DND-41 (cell line): ENCODE measurements at regions not wholly inside any gene's neighbourhood (a gene's known extent, or its start where the extent isn't known, plus 50 kb on each side); places are given as distances from the start of the nearest gene placed in this dataset.

Experiments
- ATAC-seq: fragments of 200-7000 bp; cut with Tn5 transposase; 3 replicates; pipeline ENCODE4 v1.9.1; 2021; ENCODE audit warnings: low read depth; ENCODE audit not compliant: insufficient read depth
- DNase-seq: peaks from one replicate; pipeline ENCODE4 v3.0.0-alpha.2; 2020
- H2AFZ ChIP-seq: 2 replicates; pipeline ENCODE4 v1.6.0; 2012; ENCODE audit warnings: low read depth, low read length
- H3K27ac ChIP-seq: 2 replicates; pipeline ENCODE4 v1.5.1; 2012; ENCODE audit warnings: low read length, inconsistent platforms
- H3K27me3 ChIP-seq: fragments of 200-600 bp; sonication (generic); 2 replicates; pipeline ENCODE4 v1.6.0; 2012; ENCODE audit warnings: low read length, mild to moderate bottlenecking, inconsistent platforms; ENCODE audit not compliant: insufficient read depth, poor library complexity
- H3K36me3 ChIP-seq: 2 replicates; pipeline ENCODE4 v1.5.1; 2012; ENCODE audit warnings: low read length, inconsistent platforms; ENCODE audit not compliant: insufficient read depth
- H3K4me1 ChIP-seq: 2 replicates; pipeline ENCODE4 v1.5.1; 2012; ENCODE audit warnings: mild to moderate bottlenecking, low read length; ENCODE audit not compliant: insufficient read depth
- H3K4me2 ChIP-seq: 2 replicates; pipeline ENCODE4 v1.6.0; 2012; ENCODE audit warnings: mild to moderate bottlenecking, moderate library complexity, low read length, inconsistent platforms; ENCODE audit not compliant: insufficient read depth
- H3K4me3 ChIP-seq, 2 experiments: fragments of 200-600 bp in 1 of 2; shearing (Covaris generic) in 1 of 2; 2 replicates each; pipeline ENCODE4 v1.5.1; 2012 to 2016; ENCODE audit warnings: inconsistent platforms in 2 of 2, low read length in 2 of 2, mild to moderate bottlenecking in 2 of 2, low read depth in 1 of 2, moderate library complexity in 1 of 2
- H3K79me2 ChIP-seq: 2 replicates; pipeline ENCODE4 v1.6.0; 2012; ENCODE audit warnings: low read length, inconsistent platforms; ENCODE audit not compliant: insufficient read depth
- H3K9ac ChIP-seq: 2 replicates; pipeline ENCODE4 v1.6.0; 2012; ENCODE audit warnings: low read depth, mild to moderate bottlenecking, inconsistent platforms, low read length, moderate library complexity
- H3K9me3 ChIP-seq: 2 replicates; pipeline ENCODE4 v1.5.1; 2012; ENCODE audit warnings: low read length, moderate library complexity, mild to moderate bottlenecking, inconsistent platforms; ENCODE audit not compliant: insufficient read depth, severe bottlenecking
- H4K20me1 ChIP-seq: 2 replicates; pipeline ENCODE4 v1.6.0; 2012; ENCODE audit warnings: low read length; ENCODE audit not compliant: insufficient read depth
- EZH2 ChIP-seq: IDR thresholded peaks from 3 replicates; pipeline ENCODE4 v1.6.1; 2012; ENCODE audit warnings: borderline replicate concordance, low read depth, mild to moderate bottlenecking, moderate library complexity, low read length, inconsistent platforms; ENCODE audit not compliant: severe bottlenecking
- TF ChIP-seq, protein P1 (sequence below): IDR thresholded peaks from 2 replicates; pipeline ENCODE4 v1.5.1; 2012; ENCODE audit warnings: borderline replicate concordance, low read length, moderate library complexity, mild to moderate bottlenecking; ENCODE audit not compliant: poor library complexity, severe bottlenecking; ENCODE audit errors: extremely low read depth

DNA sequence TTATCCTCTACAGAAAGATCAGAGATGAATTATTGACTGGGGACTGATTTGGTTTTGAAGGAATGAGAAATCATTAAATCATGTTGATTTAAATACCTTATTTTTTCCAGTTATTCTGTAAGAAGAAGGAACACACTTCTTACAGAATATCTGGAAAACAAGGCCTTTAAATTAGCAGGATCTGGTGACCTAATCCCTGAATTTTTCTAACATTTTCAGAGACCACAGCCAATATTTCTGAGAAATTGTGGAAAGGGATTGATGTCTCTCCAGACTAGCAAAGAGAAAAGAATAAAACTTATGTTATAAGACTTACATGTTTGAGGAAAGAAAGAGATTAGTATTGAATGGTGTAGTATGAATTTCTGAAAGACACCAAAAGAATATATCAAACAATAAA lies 104.0 kb downstream of the KCNE4 start:
- H3K27ac ChIP-seq = no peak overlapping the region
- ATAC-seq = no peak

DNA sequence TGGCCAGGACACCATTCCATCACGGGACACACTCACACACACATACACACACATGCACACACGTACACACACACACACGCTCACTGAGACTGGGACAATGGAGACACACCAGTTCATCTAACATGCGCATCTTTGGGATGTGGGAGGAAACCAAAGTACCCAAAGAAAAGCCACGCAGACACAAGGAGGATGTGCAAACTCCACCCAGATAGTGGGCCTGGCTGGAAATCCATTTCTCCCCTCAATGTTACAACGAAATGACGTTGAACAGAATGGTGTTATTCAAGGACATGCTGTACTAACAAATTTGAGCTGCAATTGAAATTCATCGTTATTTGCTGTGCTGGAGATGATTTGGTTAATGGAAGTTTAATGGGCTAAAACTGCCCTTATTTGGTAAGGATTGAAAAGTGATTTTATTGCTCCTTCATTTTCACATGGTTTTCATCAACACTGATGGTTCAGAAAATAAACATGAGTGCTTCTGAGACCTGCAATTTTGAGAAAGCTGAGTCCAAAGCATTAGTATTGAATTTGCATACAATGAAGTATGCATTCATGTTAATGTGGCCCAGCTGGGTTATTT lies 110.0 kb downstream of the KCNE4 start:
- Histone ChIP-seq H3K79me2 (no peaks in the 10 kb centered on the region), H3K4me1 (0 out of 2 replicates have a peak, but pooled peaks cover 2% of the 10 kb centered on the region), H3K9ac (no peak overlapping the region), H2AFZ (no peak overlapping the region), H3K27ac (no peak overlapping the region), H3K27me3 (no peaks in the 10 kb centered on the region), H3K4me2 (no peak overlapping the region), H3K4me3 (no peak overlapping the region), H3K36me3 (no peaks in the 10 kb centered on the region), H4K20me1 (no peaks in the 10 kb centered on the region), H3K9me3 (no peaks in the 10 kb centered on the region)
- no peak for DNase-seq
- no peak for ATAC-seq
- TF ChIP-seq, protein P1, sequence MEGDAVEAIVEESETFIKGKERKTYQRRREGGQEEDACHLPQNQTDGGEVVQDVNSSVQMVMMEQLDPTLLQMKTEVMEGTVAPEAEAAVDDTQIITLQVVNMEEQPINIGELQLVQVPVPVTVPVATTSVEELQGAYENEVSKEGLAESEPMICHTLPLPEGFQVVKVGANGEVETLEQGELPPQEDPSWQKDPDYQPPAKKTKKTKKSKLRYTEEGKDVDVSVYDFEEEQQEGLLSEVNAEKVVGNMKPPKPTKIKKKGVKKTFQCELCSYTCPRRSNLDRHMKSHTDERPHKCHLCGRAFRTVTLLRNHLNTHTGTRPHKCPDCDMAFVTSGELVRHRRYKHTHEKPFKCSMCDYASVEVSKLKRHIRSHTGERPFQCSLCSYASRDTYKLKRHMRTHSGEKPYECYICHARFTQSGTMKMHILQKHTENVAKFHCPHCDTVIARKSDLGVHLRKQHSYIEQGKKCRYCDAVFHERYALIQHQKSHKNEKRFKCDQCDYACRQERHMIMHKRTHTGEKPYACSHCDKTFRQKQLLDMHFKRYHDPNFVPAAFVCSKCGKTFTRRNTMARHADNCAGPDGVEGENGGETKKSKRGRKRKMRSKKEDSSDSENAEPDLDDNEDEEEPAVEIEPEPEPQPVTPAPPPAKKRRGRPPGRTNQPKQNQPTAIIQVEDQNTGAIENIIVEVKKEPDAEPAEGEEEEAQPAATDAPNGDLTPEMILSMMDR = no peak
- TF ChIP-seq EZH2 = no peak

More for the DNA sequence above, 104.0 kb downstream of the KCNE4 start:
- no peaks in the 10 kb centered on the region for H3K36me3 ChIP-seq
- H3K9me3 ChIP-seq = no peaks in the 10 kb centered on the region
- H3K79me2 ChIP-seq = no peaks in the 10 kb centered on the region
- H3K4me2 ChIP-seq = no peak overlapping the region
- H3K4me1 ChIP-seq = no peaks in the 10 kb centered on the region
- no peaks in the 10 kb centered on the region for H4K20me1 ChIP-seq
- no peaks in the 10 kb centered on the region for H3K27me3 ChIP-seq
- H2AFZ ChIP-seq = no peak overlapping the region
- H3K9ac ChIP-seq = no peak overlapping the region
- H3K4me3 ChIP-seq = no peak overlapping the region
- no peak for DNase-seq
- TF ChIP-seq, protein P1 = no peak
- no peak for TF ChIP-seq EZH2

DNA sequence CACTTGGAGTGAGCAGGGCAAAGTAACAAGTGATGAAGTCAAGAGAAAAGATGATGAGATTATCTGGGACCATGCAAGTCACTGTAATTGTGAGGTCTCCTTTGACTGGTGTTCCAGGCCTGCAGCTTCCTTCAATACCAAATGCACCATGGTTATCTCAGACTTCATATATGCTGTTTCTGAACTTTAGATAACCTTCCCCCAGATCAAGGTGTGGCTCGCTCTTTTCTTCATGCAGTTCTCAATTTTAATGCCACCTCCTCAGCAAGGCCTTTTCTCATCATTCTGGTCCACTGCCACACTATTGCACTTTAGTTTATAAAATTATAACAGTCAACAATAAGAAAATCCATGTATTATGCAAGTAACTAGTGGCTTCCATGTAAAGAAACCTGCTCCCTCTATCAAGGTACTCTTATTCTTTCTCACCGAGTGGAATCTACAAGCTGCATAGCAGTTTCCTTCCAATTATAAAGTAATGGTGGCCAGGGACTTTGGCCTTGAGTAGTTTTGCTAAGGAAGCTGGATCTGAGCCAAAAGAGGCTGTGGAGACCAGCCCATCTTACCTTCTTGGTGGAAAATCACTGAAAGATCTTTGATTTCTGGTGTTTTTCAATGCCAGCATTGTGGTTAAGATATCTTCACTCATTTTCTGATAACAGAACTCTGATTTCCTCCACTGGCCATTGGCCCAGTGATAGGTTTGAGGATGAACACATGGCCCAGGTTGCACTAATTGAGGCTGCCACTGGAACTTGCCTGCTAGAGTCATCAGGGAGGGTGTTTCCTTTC lies 113.6 kb downstream of the KCNE4 start:
- Histone ChIP-seq H3K27ac (no peak overlapping the region), H2AFZ (no peak overlapping the region), H3K36me3 (no peaks in the 10 kb centered on the region), H3K4me1 (0 out of 2 replicates have a peak, but pooled peaks cover 2% of the 10 kb centered on the region), H3K4me3 (no peak overlapping the region), H3K4me2 (no peak overlapping the region), H3K27me3 (no peaks in the 10 kb centered on the region), H4K20me1 (no peaks in the 10 kb centered on the region), H3K79me2 (no peaks in the 10 kb centered on the region), H3K9me3 (no peaks in the 10 kb centered on the region), H3K9ac (no peak overlapping the region)
- ATAC-seq (no peak), DNase-seq (no peak)
- no peak for TF ChIP-seq EZH2
- TF ChIP-seq, protein P1 = no peak
